ENCODE measurements at regions not wholly inside any gene's neighbourhood (a gene's known extent, or its start where the extent isn't known, plus 50 kb on each side); places are given as distances from the start of the nearest gene placed in this dataset.

- 25 to 31% methylated on average over 5 of the region's 5 CpGs for WGBS, 2 donors
- peaks cover 0 to 9% (median 0%) of the 10 kb centered on the region in 4 donors for H3K4me1 ChIP-seq
- DNase-seq (ENCODE audit: low spot score in 2 of 2) = no peak
- H3K27me3 ChIP-seq = no peaks in the 10 kb centered on the region
- no peaks in the 10 kb centered on the region for H3K36me3 ChIP-seq
- TF ChIP-seq POLR2A (IDR thresholded peaks at IDR 0.05) (no peak), CTCF (IDR thresholded peaks at IDR 0.05) (no peak), EP300 (IDR thresholded peaks at IDR 0.05) (no peak)
- H3K27ac ChIP-seq = no peak overlapping the region
- no peaks in the 10 kb centered on the region for H3K9me3 ChIP-seq
- no peak overlapping the region for H3K4me3 ChIP-seq
These were observed 131.9 kb downstream of the ANXA5 start for GRCh38 chr4:121564840-121565375.

DNA sequence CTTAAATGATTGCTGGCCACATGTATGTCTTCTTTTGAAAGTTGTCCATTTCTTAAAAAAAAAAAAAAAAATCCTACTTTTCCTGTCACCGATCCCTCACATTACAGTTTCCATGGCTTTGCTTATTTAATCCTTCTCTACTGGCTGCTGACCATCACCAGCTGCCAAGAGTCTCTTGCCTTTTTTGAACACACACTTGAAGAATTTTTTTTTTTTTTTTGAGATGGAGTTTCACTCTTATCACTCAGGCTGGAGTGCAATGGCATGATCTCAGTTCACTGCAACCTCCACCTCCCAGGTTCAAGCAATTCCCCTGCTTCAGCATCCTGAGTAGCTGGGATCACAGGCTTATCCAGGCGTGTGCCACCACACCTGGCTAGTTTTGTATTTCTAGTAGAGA, 134.0 kb downstream of the ANXA5 start:
- H3K27ac ChIP-seq = no peak overlapping the region
- no peak for DNase-seq (ENCODE audit: low spot score in 2 of 2)
- H3K4me1 ChIP-seq = peaks cover 0 to 9% (median 0%) of the 10 kb centered on the region in 4 donors
- no peaks in the 10 kb centered on the region for H3K27me3 ChIP-seq
- no peaks in the 10 kb centered on the region for H3K9me3 ChIP-seq
- WGBS, 2 donors = 80 to 81% methylated on average over 2 of the region's 2 CpGs
- no peaks in the 10 kb centered on the region for H3K36me3 ChIP-seq
- no peak overlapping the region for H3K4me3 ChIP-seq
- TF ChIP-seq CTCF (IDR thresholded peaks at IDR 0.05) (no peak), EP300 (IDR thresholded peaks at IDR 0.05) (no peak), POLR2A (IDR thresholded peaks at IDR 0.05) (no peak)

GRCh38 chr4:121555315-121556107, 141.3 kb downstream of the ANXA5 start:
- Histone ChIP-seq H3K4me3 (no peak overlapping the region), H3K27ac (peak overlapping the region in 2 of 4 donors; percentile 32 to 62), H3K4me1 (peaks cover 0 to 24% (median 3%) of the 10 kb centered on the region in 4 donors), H3K27me3 (no peaks in the 10 kb centered on the region), H3K9me3 (no peaks in the 10 kb centered on the region), H3K36me3 (no peaks in the 10 kb centered on the region)
- DNase-seq (ENCODE audit: low spot score in 2 of 2) = no peak
- 59 to 63% methylated on average over 4 of the region's 4 CpGs for WGBS, 2 donors
- TF ChIP-seq EP300 (IDR thresholded peaks at IDR 0.05) = peak in 1 of 2 donors; percentile 35
- no peak for TF ChIP-seq POLR2A (IDR thresholded peaks at IDR 0.05)
- TF ChIP-seq CTCF (IDR thresholded peaks at IDR 0.05) = no peak

- WGBS, 2 donors = 43 to 49% methylated on average over 4 of the region's 4 CpGs
- TF ChIP-seq POLR2A (IDR thresholded peaks at IDR 0.05) = no peak
- TF ChIP-seq EP300 (IDR thresholded peaks at IDR 0.05) = peak in 1 of 2 donors; percentile 45
- TF ChIP-seq CTCF (IDR thresholded peaks at IDR 0.05) = no peak
- no peaks in the 10 kb centered on the region for H3K9me3 ChIP-seq
- H3K27ac ChIP-seq = peak overlapping the region in 2 of 4 donors; percentile 47 to 62
- H3K36me3 ChIP-seq = no peaks in the 10 kb centered on the region
- peaks cover 0 to 24% (median 3%) of the 10 kb centered on the region in 4 donors for H3K4me1 ChIP-seq
- no peak overlapping the region for H3K4me3 ChIP-seq
- peak in 1 of 2 donors; percentile 9 for DNase-seq (ENCODE audit: low spot score in 2 of 2)
- no peaks in the 10 kb centered on the region for H3K27me3 ChIP-seq
These were observed 142.4 kb downstream of the ANXA5 start for GRCh38 chr4:121554382-121554781.

DNA sequence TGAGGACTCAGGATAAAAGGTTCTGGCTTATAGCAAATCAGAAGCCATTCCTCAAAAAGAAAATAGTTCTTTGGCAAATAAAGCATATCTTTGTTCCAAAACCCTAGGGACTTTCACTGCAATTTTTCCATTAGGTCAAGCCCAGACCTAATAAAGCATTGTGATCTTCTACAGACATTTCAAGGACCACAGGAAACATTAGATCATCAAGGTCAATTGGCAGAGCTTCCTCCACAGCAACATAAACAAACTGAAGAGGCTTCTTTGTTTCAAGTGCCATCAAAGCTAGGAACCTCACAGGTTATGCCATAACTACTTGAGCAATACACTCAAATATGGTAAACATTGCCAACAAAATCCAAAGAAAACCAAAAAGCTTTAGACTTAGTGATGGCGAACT, 144.9 kb downstream of the ANXA5 start:
- TF ChIP-seq EP300 (IDR thresholded peaks at IDR 0.05) (peak; percentile 54 to 79), POLR2A (IDR thresholded peaks at IDR 0.05) (no peak), CTCF (IDR thresholded peaks at IDR 0.05) (no peak)
- 57 to 75% methylated on average over 1 of the region's 1 CpG for WGBS, 2 donors

More for the DNA sequence above, 144.9 kb downstream of the ANXA5 start:
- no peaks in the 10 kb centered on the region for H3K27me3 ChIP-seq
- no peak overlapping the region for H3K4me3 ChIP-seq
- DNase-seq (ENCODE audit: low spot score in 2 of 2) = peak in 1 of 2 donors; percentile 19
- H3K9me3 ChIP-seq = no peaks in the 10 kb centered on the region
- H3K36me3 ChIP-seq = no peaks in the 10 kb centered on the region
- peak overlapping the region in 2 of 4 donors; percentile 43 to 57 for H3K27ac ChIP-seq
- H3K4me1 ChIP-seq = peaks cover 0 to 24% (median 3%) of the 10 kb centered on the region in 4 donors
